ENCODE measurements at regions not wholly inside any gene's neighbourhood (a gene's known extent, or its start where the extent isn't known, plus 50 kb on each side); places are given as distances from the start of the nearest gene placed in this dataset.

- TF ChIP-seq, protein P1, sequence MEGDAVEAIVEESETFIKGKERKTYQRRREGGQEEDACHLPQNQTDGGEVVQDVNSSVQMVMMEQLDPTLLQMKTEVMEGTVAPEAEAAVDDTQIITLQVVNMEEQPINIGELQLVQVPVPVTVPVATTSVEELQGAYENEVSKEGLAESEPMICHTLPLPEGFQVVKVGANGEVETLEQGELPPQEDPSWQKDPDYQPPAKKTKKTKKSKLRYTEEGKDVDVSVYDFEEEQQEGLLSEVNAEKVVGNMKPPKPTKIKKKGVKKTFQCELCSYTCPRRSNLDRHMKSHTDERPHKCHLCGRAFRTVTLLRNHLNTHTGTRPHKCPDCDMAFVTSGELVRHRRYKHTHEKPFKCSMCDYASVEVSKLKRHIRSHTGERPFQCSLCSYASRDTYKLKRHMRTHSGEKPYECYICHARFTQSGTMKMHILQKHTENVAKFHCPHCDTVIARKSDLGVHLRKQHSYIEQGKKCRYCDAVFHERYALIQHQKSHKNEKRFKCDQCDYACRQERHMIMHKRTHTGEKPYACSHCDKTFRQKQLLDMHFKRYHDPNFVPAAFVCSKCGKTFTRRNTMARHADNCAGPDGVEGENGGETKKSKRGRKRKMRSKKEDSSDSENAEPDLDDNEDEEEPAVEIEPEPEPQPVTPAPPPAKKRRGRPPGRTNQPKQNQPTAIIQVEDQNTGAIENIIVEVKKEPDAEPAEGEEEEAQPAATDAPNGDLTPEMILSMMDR (conservative IDR thresholded peaks at IDR 0.05; ENCODE audit: low read length) = no peak
- no peak for TF ChIP-seq EZH2phosphoT487 (IDR thresholded peaks at IDR 0.05; ENCODE audit: borderline replicate concordance)
These were observed 205.5 kb upstream of the NUDT6 start for GRCh38 chr4:123127875-123128274.

Data from Loucy (cell line).